HepG2 (cell line): ENCODE measurements at regions not wholly inside any gene's neighbourhood (a gene's known extent, or its start where the extent isn't known, plus 50 kb on each side); places are given as distances from the start of the nearest gene placed in this dataset.
A peak's percentile ranks its signal among the peaks of the same experiment; 100 is the strongest.

ENCODE experiments used
- ARNT2 ChIP-seq: sonication (generic); formaldehyde crosslinking; IDR thresholded peaks from 2 replicates; pipeline ENCODE4 v1.8.0; 2022; ENCODE audit warnings: mild to moderate bottlenecking, low read depth, missing genetic modification reagents, moderate library complexity
- BRD4 ChIP-seq: sonication (generic); formaldehyde crosslinking; IDR thresholded peaks from 2 replicates; pipeline ENCODE4 v1.4.0; 2020; ENCODE audit warnings: missing genetic modification reagents
- CENPX ChIP-seq: sonication (generic); formaldehyde crosslinking; IDR thresholded peaks from 2 replicates; pipeline ENCODE4 v1.9.0; 2021; ENCODE audit warnings: mild to moderate bottlenecking, missing genetic modification reagents, moderate library complexity
- EEA1 ChIP-seq: sonication (generic); formaldehyde crosslinking; IDR thresholded peaks from 2 replicates; pipeline ENCODE4 v1.5.1; 2020; ENCODE audit warnings: mild to moderate bottlenecking, missing genetic modification reagents, borderline replicate concordance
- IKZF4 ChIP-seq: sonication (generic); formaldehyde crosslinking; IDR thresholded peaks from 2 replicates; pipeline ENCODE4 v1.5.1; 2020; ENCODE audit warnings: borderline replicate concordance, mild to moderate bottlenecking, low read depth, missing genetic modification reagents; ENCODE audit errors: not compliant biosample characterization
- NFE2L1 ChIP-seq: sonication (generic); formaldehyde crosslinking; IDR thresholded peaks from 2 replicates; pipeline ENCODE4 v1.4.0; 2020; ENCODE audit warnings: missing genetic modification reagents, mild to moderate bottlenecking, borderline replicate concordance
- PRDM4 ChIP-seq: sonication (generic); formaldehyde crosslinking; IDR thresholded peaks from 2 replicates; pipeline ENCODE4 v1.9.0; 2021; ENCODE audit warnings: missing genetic modification reagents, borderline replicate concordance
- SAP130 ChIP-seq: IDR thresholded peaks from 2 replicates; pipeline ENCODE4 v1.6.1; 2016; ENCODE audit warnings: low read depth
- TEF ChIP-seq: sonication (generic); formaldehyde crosslinking; IDR thresholded peaks from 2 replicates; pipeline ENCODE4 v1.5.0; 2020; ENCODE audit warnings: missing genetic modification reagents
- TGIF2 ChIP-seq: IDR thresholded peaks from 2 replicates; pipeline ENCODE4 v1.6.1; 2016; ENCODE audit warnings: control low read depth, missing compliant biosample characterization
- ZBTB43 ChIP-seq: sonication (generic); formaldehyde crosslinking; conservative IDR thresholded peaks from 2 replicates; pipeline ENCODE4 v1.4.0; 2020; ENCODE audit warnings: missing genetic modification reagents
- ZNF17 ChIP-seq: sonication (generic); formaldehyde crosslinking; IDR thresholded peaks from 2 replicates; pipeline ENCODE4 v1.5.0; 2020; ENCODE audit warnings: mild to moderate bottlenecking, missing genetic modification reagents
- ZNF674 ChIP-seq: sonication (generic); formaldehyde crosslinking; IDR thresholded peaks from 2 replicates; pipeline ENCODE4 v1.5.0; 2020; ENCODE audit warnings: low read depth, mild to moderate bottlenecking, missing genetic modification reagents
- TF ChIP-seq, protein P1 (sequence below): sonication (generic); formaldehyde crosslinking; IDR thresholded peaks from 2 replicates; pipeline ENCODE4 v1.4.0; 2020; ENCODE audit warnings: mild to moderate bottlenecking, missing genetic modification reagents
- TF ChIP-seq, protein P2 (sequence below): sonication (generic); formaldehyde crosslinking; IDR thresholded peaks from 2 replicates; pipeline ENCODE4 v1.8.1; 2023; ENCODE audit warnings: mild to moderate bottlenecking, missing genetic modification reagents, borderline replicate concordance

GRCh38 chr10:58967551-58968388 is 208.7 kb upstream of the PHYHIPL start (continued):
- TF ChIP-seq, protein P1, sequence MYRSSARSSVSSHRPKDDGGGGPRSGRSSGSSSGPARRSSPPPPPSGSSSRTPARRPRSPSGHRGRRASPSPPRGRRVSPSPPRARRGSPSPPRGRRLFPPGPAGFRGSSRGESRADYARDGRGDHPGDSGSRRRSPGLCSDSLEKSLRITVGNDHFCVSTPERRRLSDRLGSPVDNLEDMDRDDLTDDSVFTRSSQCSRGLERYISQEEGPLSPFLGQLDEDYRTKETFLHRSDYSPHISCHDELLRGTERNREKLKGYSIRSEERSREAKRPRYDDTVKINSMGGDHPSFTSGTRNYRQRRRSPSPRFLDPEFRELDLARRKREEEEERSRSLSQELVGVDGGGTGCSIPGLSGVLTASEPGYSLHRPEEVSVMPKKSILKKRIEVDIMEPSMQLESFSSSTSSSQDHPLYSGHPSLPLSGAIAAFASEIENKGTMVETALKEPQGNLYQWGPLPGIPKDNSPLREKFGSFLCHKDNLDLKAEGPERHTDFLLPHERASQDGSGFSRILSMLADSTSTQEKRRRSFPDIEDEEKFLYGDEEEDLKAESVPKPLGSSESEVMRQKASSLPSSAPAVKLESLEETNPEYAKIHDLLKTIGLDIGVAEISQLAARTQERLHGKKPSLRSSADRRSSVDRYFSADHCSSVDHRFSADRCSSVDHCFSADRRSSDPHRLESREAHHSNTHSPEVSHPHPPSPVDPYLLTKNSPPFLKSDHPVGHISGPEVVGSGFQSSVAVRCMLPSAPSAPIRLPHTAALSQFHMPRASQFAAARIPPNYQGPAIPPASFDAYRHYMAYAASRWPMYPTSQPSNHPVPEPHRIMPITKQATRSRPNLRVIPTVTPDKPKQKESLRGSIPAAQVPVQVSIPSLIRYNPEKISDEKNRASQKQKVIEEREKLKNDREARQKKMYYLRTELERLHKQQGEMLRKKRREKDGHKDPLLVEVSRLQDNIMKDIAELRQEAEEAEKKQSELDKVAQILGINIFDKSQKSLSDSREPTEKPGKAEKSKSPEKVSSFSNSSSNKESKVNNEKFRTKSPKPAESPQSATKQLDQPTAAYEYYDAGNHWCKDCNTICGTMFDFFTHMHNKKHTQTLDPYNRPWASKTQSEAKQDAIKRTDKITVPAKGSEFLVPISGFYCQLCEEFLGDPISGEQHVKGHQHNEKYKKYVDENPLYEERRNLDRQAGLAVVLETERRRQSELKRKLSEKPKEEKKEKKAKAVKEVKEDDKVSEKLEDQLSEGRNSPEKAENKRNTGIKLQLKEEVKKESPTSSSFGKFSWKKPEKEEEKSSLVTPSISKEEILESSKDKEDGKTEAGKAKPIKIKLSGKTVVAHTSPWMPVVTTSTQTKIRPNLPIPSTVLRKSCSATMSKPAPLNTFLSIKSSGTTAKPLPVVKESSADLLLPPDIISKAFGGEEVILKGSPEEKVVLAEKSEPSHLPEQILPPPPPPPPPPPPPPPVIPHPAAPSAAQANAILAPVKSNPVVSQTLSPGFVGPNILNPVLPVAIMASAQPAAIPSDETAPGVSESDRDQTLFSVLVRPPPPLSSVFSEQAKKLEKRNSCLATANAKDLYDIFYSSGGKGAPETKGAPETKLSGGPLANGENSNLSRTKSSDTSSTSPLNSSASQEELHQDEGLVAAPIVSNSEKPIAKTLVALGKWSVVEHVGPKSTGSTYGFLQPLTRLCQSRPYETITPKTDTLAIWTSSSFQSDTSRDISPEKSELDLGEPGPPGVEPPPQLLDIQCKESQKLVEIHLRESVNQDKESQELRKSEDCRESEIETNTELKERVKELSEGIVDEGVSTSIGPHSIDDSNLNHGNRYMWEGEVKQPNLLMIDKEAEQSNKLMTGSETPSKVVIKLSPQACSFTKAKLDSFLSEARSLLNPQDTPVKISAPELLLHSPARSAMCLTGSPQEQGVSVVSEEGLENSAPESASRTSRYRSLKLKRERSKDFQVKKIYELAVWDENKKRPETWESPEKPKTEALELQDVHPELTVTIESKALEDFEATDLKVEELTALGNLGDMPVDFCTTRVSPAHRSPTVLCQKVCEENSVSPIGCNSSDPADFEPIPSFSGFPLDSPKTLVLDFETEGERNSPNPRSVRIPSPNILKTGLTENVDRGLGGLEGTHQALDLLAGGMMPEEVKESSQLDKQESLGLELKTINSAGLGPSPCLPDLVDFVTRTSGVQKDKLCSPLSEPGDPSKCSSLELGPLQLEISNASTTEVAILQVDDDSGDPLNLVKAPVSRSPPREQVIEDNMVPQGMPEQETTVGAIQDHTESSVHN (CRISPR knock-in tag) = no peak
- TF ChIP-seq NFE2L1 (CRISPR knock-in tag) = peak; percentile 86; the same call in 1 of the 2 replicates
- TF ChIP-seq EEA1 (CRISPR knock-in tag) = no peak
- TF ChIP-seq CENPX (CRISPR knock-in tag) = no peak
- no peak for TF ChIP-seq IKZF4
- TF ChIP-seq SAP130 (CRISPR knock-in tag) = peak; percentile 90
- TF ChIP-seq ZNF17 (CRISPR knock-in tag) = no peak
- no peak for TF ChIP-seq ZNF674 (CRISPR knock-in tag)
- 0 out of 2 replicates have a peak, but pooled peaks have one; percentile 56 for TF ChIP-seq ZBTB43 (CRISPR knock-in tag)
- TF ChIP-seq TEF (CRISPR knock-in tag) = no peak
- TF ChIP-seq ARNT2 (CRISPR knock-in tag) = peak; percentile 51; the same call in 1 of the 2 replicates
- peak; percentile 94 for TF ChIP-seq BRD4
- peak; percentile 78 for TF ChIP-seq TGIF2 (CRISPR knock-in tag)
- TF ChIP-seq PRDM4 (CRISPR knock-in tag) = no peak
- TF ChIP-seq, protein P2, sequence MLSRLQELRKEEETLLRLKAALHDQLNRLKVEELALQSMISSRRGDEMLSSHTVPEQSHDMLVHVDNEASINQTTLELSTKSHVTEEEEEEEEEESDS (CRISPR knock-in tag) = no peak
